HepG2 (cell line): ENCODE measurements at regions not wholly inside any gene's neighbourhood (a gene's known extent, or its start where the extent isn't known, plus 50 kb on each side); places are given as distances from the start of the nearest gene placed in this dataset.

Source experiments
- ATAC-seq: fragments of 200-7000 bp; cut with Tn5 transposase; 3 replicates; pipeline ENCODE4 v1.9.1; 2020; ENCODE audit warnings: mild to moderate bottlenecking, moderate library complexity
- BruUV-seq: library from RNA; stranded (reverse); fragments of 400-500 nt; replicated peaks from 2 replicates; lab custom pipeline; 2021; lab: Mats Ljungman, UMichigan
- CTCF ChIA-PET: fragments of 300-600 bp; formaldehyde crosslinking; extraction: SDS; loops from one replicate; lab custom pipeline; 2021; ENCODE audit warnings: low total read pairs, inconsistent platforms, low intra/inter-chr PET ratio; lab: Yijun Ruan, JAX
- POLR2A ChIA-PET: fragments of 350-600 bp; sonication (Branson Sonifier 250); formaldehyde crosslinking; loops from one replicate; lab custom pipeline; 2020; ENCODE audit warnings: antibody characterized with exemption, inconsistent platforms; lab: Yijun Ruan, JAX
- DNase-seq: peaks from one replicate; pipeline ENCODE4 v3.0.0-alpha.2; 2015; ENCODE audit warnings: low spot score
- FAIRE-seq: peaks from 3 replicates; lab custom pipeline; 2011; peaks lifted over from hg19 to GRCh38; lab: Jason Lieb, UNC
- H2AFZ ChIP-seq: one replicate; pipeline ENCODE4 v1.6.1; 2011; ENCODE audit warnings: low read length, inconsistent platforms
- H3K27ac ChIP-seq: fragments of 300-600 bp; 3 replicates; pipeline ENCODE4 v1.8.0; 2011; ENCODE audit warnings: mixed run types, mild to moderate bottlenecking, mixed read lengths, low read length, inconsistent platforms; ENCODE audit not compliant: insufficient read depth; ENCODE audit errors: extremely low read length
- H3K27me3 ChIP-seq, 2 experiments: fragments of 200-600 bp in 1 of 2; 2 replicates in 1 of 2; 3 replicates in 1 of 2; pipeline versions ENCODE4 v1.6.0 to v1.8.0; 2011; ENCODE audit warnings: low read length in 2 of 2, mild to moderate bottlenecking in 2 of 2, moderate library complexity in 2 of 2, inconsistent platforms in 1 of 2; ENCODE audit not compliant: insufficient read depth in 2 of 2, control insufficient read depth in 1 of 2
- H3K36me3 ChIP-seq, 2 experiments: fragments of 200-600 bp in 1 of 2; replicated peaks in 1 of 2; 2 replicates in 1 of 2; 3 replicates in 1 of 2; pipeline versions ENCODE4 v1.5.1 to v1.8.0; 2011; ENCODE audit warnings: low read length in 2 of 2, inconsistent platforms in 1 of 2; ENCODE audit not compliant: insufficient read depth in 2 of 2, control insufficient read depth in 1 of 2
- H3K4me1 ChIP-seq: 2 replicates; pipeline ENCODE4 v1.5.1; 2012; ENCODE audit warnings: low read length, inconsistent platforms; ENCODE audit not compliant: insufficient read depth
- H3K4me2 ChIP-seq: 2 replicates; pipeline ENCODE4 v1.6.0; 2011; ENCODE audit warnings: low read depth, low read length, inconsistent platforms
- H3K4me3 ChIP-seq, 3 experiments: fragments of 200-600 bp in 1 of 3; sonication (generic), shearing (Covaris generic) in 1 of 3; replicated peaks in 1 of 3; 2 replicates each; pipeline ENCODE4 v1.5.1; 2011 to 2016; ENCODE audit warnings: low read length in 3 of 3, inconsistent platforms in 2 of 3, low read depth in 2 of 3, mild to moderate bottlenecking in 2 of 3, control low read depth in 1 of 3, mixed read lengths in 1 of 3; ENCODE audit not compliant: insufficient read depth in 1 of 3
- H3K79me2 ChIP-seq: one replicate; pipeline ENCODE4 v1.6.1; 2011; ENCODE audit warnings: low read length, inconsistent platforms; ENCODE audit not compliant: insufficient read depth
- H3K9ac ChIP-seq: 2 replicates; pipeline ENCODE4 v1.6.0; 2011; ENCODE audit warnings: mild to moderate bottlenecking, low read depth, low read length, inconsistent platforms; ENCODE audit not compliant: insufficient read depth
- H3K9me3 ChIP-seq: 2 replicates; pipeline ENCODE4 v1.5.1; 2012; ENCODE audit warnings: mild to moderate bottlenecking, low read length
- H4K20me1 ChIP-seq: 2 replicates; pipeline ENCODE4 v1.6.0; 2011; ENCODE audit warnings: inconsistent platforms, mild to moderate bottlenecking, low read length, moderate library complexity; ENCODE audit not compliant: insufficient read depth
- AFF4 ChIP-seq: sonication (generic); formaldehyde crosslinking; IDR thresholded peaks from 2 replicates; pipeline ENCODE4 v1.4.0; 2020; ENCODE audit warnings: missing genetic modification reagents
- ASH2L ChIP-seq: fragments of 300-600, 200-600 bp; sonication (generic); IDR thresholded peaks from 2 replicates; pipeline ENCODE4 v1.7.0; 2017; ENCODE audit warnings: low read depth, mild to moderate bottlenecking, moderate library complexity, mixed read lengths, low read length; ENCODE audit not compliant: insufficient read length
- BRCA1 ChIP-seq: sonication (generic); formaldehyde crosslinking; IDR thresholded peaks from 2 replicates; pipeline ENCODE4 v1.4.0; 2020; ENCODE audit warnings: missing genetic modification reagents
- CCAR2 ChIP-seq: fragments of 200-400 bp; formaldehyde crosslinking; optimal IDR thresholded peaks from 2 replicates; pipeline ENCODE3; 2018; ENCODE audit warnings: low read depth, mild to moderate bottlenecking, low read length, moderate library complexity
- HNRNPK ChIP-seq: fragments of 200-400 bp; formaldehyde crosslinking; IDR thresholded peaks from 2 replicates; pipeline ENCODE4 v1.6.1; 2018; ENCODE audit warnings: low read length, low read depth, moderate library complexity, mild to moderate bottlenecking; ENCODE audit not compliant: poor library complexity, severe bottlenecking
- JUNB ChIP-seq: sonication (generic); formaldehyde crosslinking; IDR thresholded peaks from 2 replicates; pipeline ENCODE4 v1.8.0; 2022; ENCODE audit warnings: missing genetic modification reagents, mild to moderate bottlenecking, borderline replicate concordance
- STAT5B ChIP-seq: sonication (generic); formaldehyde crosslinking; IDR thresholded peaks from 2 replicates; pipeline ENCODE4 v1.4.0; 2020; ENCODE audit warnings: missing genetic modification reagents
- ZFP36L1 ChIP-seq: sonication (generic); formaldehyde crosslinking; IDR thresholded peaks from 2 replicates; pipeline ENCODE4 v1.8.0; 2022; ENCODE audit warnings: mild to moderate bottlenecking, missing genetic modification reagents, moderate library complexity
- ZNF790 ChIP-seq: sonication (generic); formaldehyde crosslinking; IDR thresholded peaks from 2 replicates; pipeline ENCODE4 v1.8.0; 2022; ENCODE audit warnings: missing genetic modification reagents, mild to moderate bottlenecking, borderline replicate concordance
- in situ Hi-C: cut with HindIII; loops from 2 replicates; pipeline ENCODE4 v1.10.0; 2017; ENCODE audit warnings: low pct_unique_long_range_greater_than_20kb; ENCODE audit not compliant: extremely low pct_ligation_motif_present
- intact Hi-C: fragments of 100-400 bp; cut with micrococcal nuclease; formaldehyde crosslinking; loops from one replicate; pipeline ENCODE4 v1.10.0; 2022; ENCODE audit not compliant: unreplicated experiment

GRCh38 chr3:36196058-36196457 is 184.2 kb upstream of the STAC start:
- Histone ChIP-seq H3K4me1 (no peaks in the 10 kb centered on the region), H3K27me3 (no peaks in the 10 kb centered on the region), H3K27ac (no peak overlapping the region), H3K79me2 (no peaks in the 10 kb centered on the region), H3K36me3 (no peaks in the 10 kb centered on the region), H2AFZ (no peak overlapping the region), H3K4me2 (no peak overlapping the region), H4K20me1 (no peaks in the 10 kb centered on the region), H3K9me3 (no peaks in the 10 kb centered on the region; the same call in none of the 2 replicates), H3K9ac (no peak overlapping the region), H3K4me3 (no peak overlapping the region)
- ChIA-PET CTCF (no interaction called here), POLR2A (no interaction called here)
- BruUV-seq, result no TSS peak
- intact Hi-C loops, result no loop called here
- no peak for FAIRE-seq
- DNase-seq, result no peak
- TF ChIP-seq BRCA1 (CRISPR knock-in tag) (no peak), ZNF790 (no peak), STAT5B (CRISPR knock-in tag) (no peak), CCAR2 (no peak), JUNB (CRISPR knock-in tag) (no peak), ASH2L (no peak), ZFP36L1 (CRISPR knock-in tag) (no peak), AFF4 (no peak), HNRNPK (no peak)
- in situ Hi-C loops, result no loop called here
- ATAC-seq, result no peak
